ENCODE measurements at regions not wholly inside any gene's neighbourhood (a gene's known extent, or its start where the extent isn't known, plus 50 kb on each side); places are given as distances from the start of the nearest gene placed in this dataset.

DNA sequence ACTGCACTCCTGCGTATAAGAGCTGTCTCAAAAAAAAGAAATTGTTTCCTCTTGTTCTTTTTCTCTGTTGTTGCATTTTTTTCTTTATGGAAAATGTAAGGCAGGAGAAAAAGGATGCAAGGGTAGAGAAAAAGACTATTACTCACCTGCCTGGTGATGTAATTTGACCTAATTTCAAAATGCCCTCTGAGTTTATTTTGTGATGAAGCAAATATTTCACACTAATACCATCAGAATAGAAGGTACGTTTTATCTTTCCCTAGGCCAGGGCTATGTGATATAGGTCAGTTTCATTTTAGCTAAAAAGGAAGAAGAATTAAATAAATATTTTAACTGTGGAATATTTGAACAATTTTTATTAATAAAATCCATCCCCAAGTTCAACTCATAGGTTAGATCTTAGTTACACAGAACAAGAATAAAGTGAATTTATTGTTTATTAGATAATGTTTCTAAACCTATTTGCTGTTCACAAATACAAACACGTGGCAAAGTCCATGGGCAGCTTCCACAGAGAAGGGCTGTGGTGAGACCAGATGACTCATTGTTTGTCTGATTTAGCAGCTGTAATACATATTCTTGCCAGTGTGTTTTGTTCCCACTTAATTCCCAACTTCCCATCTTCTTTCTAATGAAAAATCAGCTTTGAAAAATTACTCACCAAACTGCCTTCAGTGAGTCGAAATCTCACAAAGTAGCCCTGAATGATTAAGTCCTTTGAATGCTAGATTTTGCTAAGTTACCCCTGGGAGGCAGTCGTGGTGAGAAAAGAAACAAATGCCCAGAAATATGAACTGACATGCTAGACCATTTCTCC lies 52.8 kb upstream of the CCDC112 start:
- Histone ChIP-seq H3K36me3 (ENCODE audit: control insufficient read depth in 2 of 2, insufficient read depth in 2 of 2, low read length in 1 of 2) (no peaks in the 10 kb centered on the region), H4K20me1 (ENCODE audit: control insufficient read depth, insufficient read depth) (no peaks in the 10 kb centered on the region), H3K9me3 (replicated peaks; ENCODE audit: control insufficient read depth, insufficient read depth, low read length) (no peaks in the 10 kb centered on the region; the same call in 2 of the 3 replicates), H3K27me3 (replicated peaks in 1 of 2; ENCODE audit: control insufficient read depth in 2 of 2, insufficient read depth in 2 of 2, low read length in 1 of 2) (no peaks in the 10 kb centered on the region; a peak in 1 of 4 replicates), H3K4me1 (ENCODE audit: control insufficient read depth, insufficient read depth, low read length) (no peaks in the 10 kb centered on the region), H3K27ac (ENCODE audit: control insufficient read depth, insufficient read depth) (no peak overlapping the region), H2AFZ (ENCODE audit: control insufficient read depth, low read depth, low read length) (no peak overlapping the region), H3K79me2 (ENCODE audit: control insufficient read depth, insufficient read depth, low read length) (no peaks in the 10 kb centered on the region), H3K4me3 (no peak overlapping the region), H3K9ac (ENCODE audit: control insufficient read depth, insufficient read depth, low read length) (no peak overlapping the region), H3K4me2 (ENCODE audit: control insufficient read depth, insufficient read depth) (no peak overlapping the region)
- in situ Hi-C loops (cut with MboI) (no loop called here), intact Hi-C loops (cut with micrococcal nuclease; ENCODE audit: unreplicated experiment) (no loop called here)
- TF ChIP-seq RAD51 (IDR thresholded peaks at IDR 0.05) (peak; percentile 22; the same call in 1 of the 2 replicates), CEBPB (IDR thresholded peaks at IDR 0.05; ENCODE audit: borderline replicate concordance in 1 of 2, low read depth in 2 of 2, low read length in 2 of 2) (no peak), PKNOX1 (IDR thresholded peaks at IDR 0.05) (no peak), SUZ12 (IDR thresholded peaks at IDR 0.05; ENCODE audit: unreplicated experiment) (no peak), SRF (IDR thresholded peaks at IDR 0.05; ENCODE audit: low read depth in 2 of 2, low read length in 2 of 2) (no peak), RB1 (IDR thresholded peaks at IDR 0.05; ENCODE audit: borderline replicate concordance) (no peak), YY1 (IDR thresholded peaks at IDR 0.05; ENCODE audit: low read depth, low read length) (no peak), IKZF2 (IDR thresholded peaks at IDR 0.05) (peak; percentile 35 to 38; a peak in 2 of 4 replicates), IKZF1 (conservative IDR thresholded peaks at IDR 0.05) (0 out of 2 replicates have a peak, but pooled peaks have one; percentile 26)
- TF ChIP-seq, protein P1, sequence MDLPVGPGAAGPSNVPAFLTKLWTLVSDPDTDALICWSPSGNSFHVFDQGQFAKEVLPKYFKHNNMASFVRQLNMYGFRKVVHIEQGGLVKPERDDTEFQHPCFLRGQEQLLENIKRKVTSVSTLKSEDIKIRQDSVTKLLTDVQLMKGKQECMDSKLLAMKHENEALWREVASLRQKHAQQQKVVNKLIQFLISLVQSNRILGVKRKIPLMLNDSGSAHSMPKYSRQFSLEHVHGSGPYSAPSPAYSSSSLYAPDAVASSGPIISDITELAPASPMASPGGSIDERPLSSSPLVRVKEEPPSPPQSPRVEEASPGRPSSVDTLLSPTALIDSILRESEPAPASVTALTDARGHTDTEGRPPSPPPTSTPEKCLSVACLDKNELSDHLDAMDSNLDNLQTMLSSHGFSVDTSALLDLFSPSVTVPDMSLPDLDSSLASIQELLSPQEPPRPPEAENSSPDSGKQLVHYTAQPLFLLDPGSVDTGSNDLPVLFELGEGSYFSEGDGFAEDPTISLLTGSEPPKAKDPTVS (IDR thresholded peaks at IDR 0.05; ENCODE audit: low read depth, low read length): no peak
- no TSS peak for BruUV-seq (replicated peaks)
- peak; percentile 65 for ATAC-seq
- FAIRE-seq: no peak
- no peak for DNase-seq (ENCODE audit: low read depth, low spot score)
- WGBS (ENCODE audit: insufficient coverage, insufficient replicate concordance, low lambda C conversion rate, missing lambda C conversion rate): 43% methylated on average over 5 of the region's 5 CpGs
- SMC1A ChIA-PET (ENCODE audit: uncharacterized antibody, unreplicated experiment): interaction anchor here (0.7 to 1.9 kb wide), 7 partner anchors 17 to 286 kb away, joined by 3 to 6 read pairs (median 4); partner anchors contain the start of gene PGGT1B
- CTCF ChIA-PET: interaction anchor here (0.8 to 2.2 kb wide), 5 partner anchors 19 to 172 kb away, joined by 3 to 8 read pairs (median 3); no protein-coding TSS in a partner anchor
- RAD21 ChIA-PET (ENCODE audit: unreplicated experiment): interaction anchor here (0.9 to 1.1 kb wide), 2 partner anchors 18 to 26 kb away, joined by 3 to 5 read pairs; no protein-coding TSS in a partner anchor
- POLR2A ChIA-PET: interaction anchor here (1.1 to 1.3 kb wide), 2 partner anchors 26 to 29 kb away, joined by 3 to 5 read pairs; no protein-coding TSS in a partner anchor

Data from GM12878 (cell line).